B cell (primary cell): ENCODE measurements at regions not wholly inside any gene's neighbourhood (a gene's known extent, or its start where the extent isn't known, plus 50 kb on each side); places are given as distances from the start of the nearest gene placed in this dataset.

Source experiments
- ATAC-seq: fragments of 200-7000 bp; cut with Tn5 transposase; one replicate; pipeline ENCODE4 v1.10.0; 2021; ENCODE audit warnings: low read depth, mild to moderate bottlenecking, moderate number of reproducible peaks, moderate library complexity
- CTCF ChIA-PET: fragments of 350-600 bp; sonication (Branson Sonifier 250); formaldehyde crosslinking; loops from one replicate; lab custom pipeline; 2021; ENCODE audit warnings: antibody characterized with exemption, inconsistent platforms; lab: Charles Lee
- POLR2A ChIA-PET: fragments of 350-600 bp; sonication (Branson Sonifier 250); formaldehyde crosslinking; loops from one replicate; lab custom pipeline; 2021; ENCODE audit warnings: antibody characterized with exemption; lab: Charles Lee
- DNase-seq: peaks from one replicate; pipeline ENCODE4 v3.0.0; 2013
- H2AFZ ChIP-seq: 2 replicates; pipeline ENCODE4 v1.6.1; 2012; ENCODE audit warnings: mild to moderate bottlenecking, low read depth, low read length; ENCODE audit not compliant: insufficient read depth, poor library complexity, severe bottlenecking
- H3K27ac ChIP-seq, 2 donors: 1 replicate in 1 of 2; 2 replicates in 1 of 2; pipeline ENCODE4 v1.5.1; 2012 to 2013; ENCODE audit warnings: low read length in 2 of 2, mild to moderate bottlenecking in 2 of 2, moderate library complexity in 1 of 2
- H3K27me3 ChIP-seq, 4 experiments: fragments of 200-600 bp in 1 of 4; sonication (generic) in 1 of 4; replicated peaks in 1 of 4; 1 replicate in 2 of 4; 2 replicates in 2 of 4; pipeline versions ENCODE4 v1.6.1 to v1.7.0; 2013 to 2016; ENCODE audit warnings: low read length in 3 of 4, mild to moderate bottlenecking in 2 of 4, mixed read lengths in 1 of 4, moderate library complexity in 1 of 4; ENCODE audit not compliant: insufficient read depth in 4 of 4, control insufficient read depth in 3 of 4; ENCODE audit errors: control extremely low read depth in 1 of 4
- H3K36me3 ChIP-seq, 2 experiments: replicated peaks in 1 of 2; 1 replicate in 1 of 2; 2 replicates in 1 of 2; pipeline versions ENCODE4 v1.6.1 to v1.7.1; 2013; ENCODE audit warnings: low read length in 1 of 2; ENCODE audit not compliant: insufficient read depth in 2 of 2, control insufficient read depth in 1 of 2; ENCODE audit errors: control extremely low read depth in 1 of 2, extremely low read depth in 1 of 2
- H3K4me1 ChIP-seq, 2 donors: fragments of 200-600 bp in 1 of 2; sonication (generic) in 1 of 2; 1 replicate in 1 of 2; 2 replicates in 1 of 2; pipeline versions ENCODE4 v1.5.1 to v1.6.1; 2013 to 2017; ENCODE audit warnings: low read length in 2 of 2; ENCODE audit not compliant: control insufficient read depth in 2 of 2, insufficient read depth in 2 of 2
- H3K4me2 ChIP-seq: replicated peaks from 2 replicates; pipeline ENCODE3; 2012; ENCODE audit warnings: mild to moderate bottlenecking, low read depth, low read length; ENCODE audit not compliant: poor library complexity, severe bottlenecking
- H3K4me3 ChIP-seq, 5 experiments: fragments of 200-600 bp in 1 of 5; sonication (generic) in 1 of 5; 1 replicate in 3 of 5; 2 replicates in 2 of 5; pipeline versions ENCODE4 v1.5.1 to v1.7.0; 2011 to 2016; ENCODE audit warnings: low read length in 4 of 5, mild to moderate bottlenecking in 4 of 5, low read depth in 2 of 5, control low read depth in 1 of 5, moderate library complexity in 1 of 5; ENCODE audit not compliant: insufficient read depth in 1 of 5; ENCODE audit errors: control extremely low read depth in 1 of 5, extremely low read depth in 1 of 5
- H3K79me2 ChIP-seq: fragments of 200-600 bp; sonication (generic); one replicate; pipeline ENCODE4 v1.6.0; 2016; ENCODE audit warnings: low read length; ENCODE audit not compliant: control insufficient read depth, insufficient read depth
- H3K9ac ChIP-seq: fragments of 200-600 bp; sonication (generic); 2 replicates; pipeline ENCODE4 v1.6.1; 2017; ENCODE audit warnings: mild to moderate bottlenecking, low read length, moderate library complexity
- H3K9me3 ChIP-seq, 3 donors: one replicate each; pipeline versions ENCODE4 v1.6.1 to v1.7.1; 2013; ENCODE audit warnings: low read length in 2 of 3; ENCODE audit not compliant: control insufficient read depth in 2 of 3, insufficient read depth in 1 of 3; ENCODE audit errors: control extremely low read depth in 1 of 3
- H4K20me1 ChIP-seq: 2 replicates; pipeline ENCODE4 v1.6.0; 2012; ENCODE audit warnings: mild to moderate bottlenecking, low read length; ENCODE audit not compliant: insufficient read depth, control insufficient read depth, poor library complexity, severe bottlenecking
- H3K27ac Mint-ChIP-seq: one replicate; pipeline ENCODE4 v1.8.0; 2021; ENCODE audit warnings: mixed read lengths
- H3K27me3 Mint-ChIP-seq: one replicate; pipeline ENCODE4 v1.8.0; 2021; ENCODE audit warnings: mixed read lengths
- H3K4me1 Mint-ChIP-seq: one replicate; pipeline ENCODE4 v1.8.0; 2021; ENCODE audit warnings: mixed read lengths
- H3K4me3 Mint-ChIP-seq: one replicate; pipeline ENCODE4 v1.8.0; 2021; ENCODE audit warnings: mixed read lengths
- H3K9me3 Mint-ChIP-seq: one replicate; pipeline ENCODE4 v1.8.0; 2022; ENCODE audit warnings: mixed read lengths; ENCODE audit not compliant: insufficient read depth
- EZH2 ChIP-seq: IDR thresholded peaks from 2 replicates; pipeline ENCODE4 v1.6.1; 2012; ENCODE audit warnings: borderline replicate concordance, low read depth, mild to moderate bottlenecking, moderate library complexity, low read length; ENCODE audit not compliant: insufficient read depth, poor library complexity, severe bottlenecking
- WGBS: methylation state at CpG from one replicate; pipeline ENCODE4 v1.1.5; 2013; ENCODE audit warnings: missing lambda C conversion rate; ENCODE audit not compliant: insufficient coverage; 5-methylcytosine and 5-hydroxymethylcytosine counted together
- intact Hi-C: fragments of 100-400 bp; cut with micrococcal nuclease; formaldehyde crosslinking; loops from one replicate; pipeline ENCODE4 v1.10.0; 2022
- TF ChIP-seq, protein P1 (sequence below): fragments of 200-600 bp; IDR thresholded peaks from one replicate; pipeline ENCODE4 v1.8.0; 2022; ENCODE audit warnings: antibody characterized with exemption, mild to moderate bottlenecking

DNA sequence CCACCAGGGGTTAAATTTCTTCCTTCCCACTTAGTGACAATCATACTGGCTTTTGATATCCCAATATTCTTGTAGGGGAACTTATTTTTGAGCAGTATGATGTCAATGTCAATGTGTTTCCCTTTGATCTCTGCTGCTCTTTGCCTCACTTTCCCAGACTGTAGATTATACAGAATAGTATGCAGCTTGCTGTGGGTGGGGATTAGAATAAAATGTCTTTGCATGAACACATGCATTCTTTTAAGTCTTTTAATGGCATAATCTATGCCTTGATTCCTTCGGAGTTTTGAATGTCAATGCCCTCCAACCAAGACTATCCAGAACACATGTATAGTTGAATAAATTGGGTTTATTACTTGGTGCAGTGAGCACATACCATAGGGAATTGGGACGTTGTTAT lies 125.5 kb downstream of the IL20RB start:
- DNase-seq (no peak), ATAC-seq (no peak)
- Histone ChIP-seq H4K20me1 (no peaks in the 10 kb centered on the region), H3K9me3 (peaks cover 0 to 1% (median 0%) of the 10 kb centered on the region in 3 donors), H2AFZ (no peak overlapping the region), H3K4me1 (no peaks in the 10 kb centered on the region), H3K36me3 (no peaks in the 10 kb centered on the region), H3K4me2 (no peak overlapping the region), H3K27ac (no peak overlapping the region), H3K27me3 (no peaks in the 10 kb centered on the region), H3K79me2 (no peaks in the 10 kb centered on the region), H3K9ac (no peak overlapping the region), H3K4me3 (no peak overlapping the region)
- Mint-ChIP-seq H3K4me1 (no peaks in the 10 kb centered on the region), H3K27ac (no peak overlapping the region), H3K9me3 (no peaks in the 10 kb centered on the region), H3K4me3 (no peak overlapping the region), H3K27me3 (peaks cover 20% of the 10 kb centered on the region)
- 85% methylated on average over 1 of the region's 2 CpGs for WGBS
- TF ChIP-seq, protein P1, sequence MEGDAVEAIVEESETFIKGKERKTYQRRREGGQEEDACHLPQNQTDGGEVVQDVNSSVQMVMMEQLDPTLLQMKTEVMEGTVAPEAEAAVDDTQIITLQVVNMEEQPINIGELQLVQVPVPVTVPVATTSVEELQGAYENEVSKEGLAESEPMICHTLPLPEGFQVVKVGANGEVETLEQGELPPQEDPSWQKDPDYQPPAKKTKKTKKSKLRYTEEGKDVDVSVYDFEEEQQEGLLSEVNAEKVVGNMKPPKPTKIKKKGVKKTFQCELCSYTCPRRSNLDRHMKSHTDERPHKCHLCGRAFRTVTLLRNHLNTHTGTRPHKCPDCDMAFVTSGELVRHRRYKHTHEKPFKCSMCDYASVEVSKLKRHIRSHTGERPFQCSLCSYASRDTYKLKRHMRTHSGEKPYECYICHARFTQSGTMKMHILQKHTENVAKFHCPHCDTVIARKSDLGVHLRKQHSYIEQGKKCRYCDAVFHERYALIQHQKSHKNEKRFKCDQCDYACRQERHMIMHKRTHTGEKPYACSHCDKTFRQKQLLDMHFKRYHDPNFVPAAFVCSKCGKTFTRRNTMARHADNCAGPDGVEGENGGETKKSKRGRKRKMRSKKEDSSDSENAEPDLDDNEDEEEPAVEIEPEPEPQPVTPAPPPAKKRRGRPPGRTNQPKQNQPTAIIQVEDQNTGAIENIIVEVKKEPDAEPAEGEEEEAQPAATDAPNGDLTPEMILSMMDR, result no peak
- no peak for TF ChIP-seq EZH2
- intact Hi-C loops, result no loop called here
- CTCF ChIA-PET, result no interaction called here
- POLR2A ChIA-PET, result no interaction called here

DNA sequence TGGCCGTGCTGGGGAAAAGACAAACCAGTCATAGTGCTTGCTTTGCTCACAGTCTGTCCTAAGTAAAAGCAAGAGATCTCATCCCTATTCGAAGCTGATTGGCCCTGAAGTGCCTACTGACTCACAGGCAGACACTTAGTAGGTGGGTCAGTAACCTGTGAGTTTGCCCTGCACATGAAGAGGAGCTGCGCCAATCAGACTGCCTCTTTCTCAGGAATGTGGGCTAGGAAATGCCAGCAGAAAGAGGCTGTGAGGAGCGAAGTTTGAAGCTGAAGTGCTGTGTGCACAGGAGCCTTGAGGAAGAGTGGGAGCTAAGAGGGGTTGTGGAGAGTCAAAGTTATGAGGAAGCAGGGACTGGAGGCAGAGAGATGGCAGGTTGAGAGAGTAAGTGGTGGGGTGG lies 126.8 kb downstream of the IL20RB start:
- ChIA-PET POLR2A (no interaction called here), CTCF (no interaction called here)
- H4K20me1 ChIP-seq, result no peaks in the 10 kb centered on the region
- Mint-ChIP-seq H3K4me3 (no peak overlapping the region), H3K27ac (no peak overlapping the region), H3K4me1 (no peaks in the 10 kb centered on the region), H3K9me3 (no peaks in the 10 kb centered on the region), H3K27me3 (peaks cover 23% of the 10 kb centered on the region)
- TF ChIP-seq, protein P1, result no peak
- TF ChIP-seq EZH2, result no peak
- no peak overlapping the region for H3K4me3 ChIP-seq
- no peaks in the 10 kb centered on the region for H3K4me1 ChIP-seq
- no peak overlapping the region for H3K9ac ChIP-seq
- H3K4me2 ChIP-seq, result no peak overlapping the region
- intact Hi-C loops, result no loop called here
- no peaks in the 10 kb centered on the region for H3K27me3 ChIP-seq
- ATAC-seq (no peak), DNase-seq (no peak)
- peaks cover 0 to 1% (median 0%) of the 10 kb centered on the region in 3 donors for H3K9me3 ChIP-seq
- 66% methylated on average over 4 of the region's 4 CpGs for WGBS
- no peaks in the 10 kb centered on the region for H3K36me3 ChIP-seq
- no peak overlapping the region for H3K27ac ChIP-seq
- no peak overlapping the region for H2AFZ ChIP-seq
- no peaks in the 10 kb centered on the region for H3K79me2 ChIP-seq
